Upper lobe of left lung (tissue), 4 donors: ENCODE measurements at regions not wholly inside any gene's neighbourhood (a gene's known extent, or its start where the extent isn't known, plus 50 kb on each side); places are given as distances from the start of the nearest gene placed in this dataset.
"Not testable (repeated sequence)": the region's sequence is repeated elsewhere in the genome, so short reads cannot be mapped to it uniquely, and the experiment has no call there.

Source experiments
- CTCF ChIP-seq, 6 experiments: fragments of 450-650 bp in 4 of 6; fragments of 200-600 bp in 2 of 6; sonication (generic) in 2 of 6; IDR thresholded peaks; one replicate each; pipeline ENCODE4 v1.5.1; 2016 to 2019; ENCODE audit warnings: antibody characterized with exemption in 6 of 6
- POLR2A ChIP-seq, 4 donors: fragments of 450-650 bp; IDR thresholded peaks; one replicate each; pipeline ENCODE4 v1.5.1; 2016 to 2017; ENCODE audit warnings: antibody characterized with exemption in 4 of 4, mild to moderate bottlenecking in 2 of 4

GRCh38 chr17:26735977-26736376, 557.9 kb upstream of the WSB1 start:
- TF ChIP-seq POLR2A, CTCF (IDR thresholded peaks at IDR 0.05): not testable (repeated sequence)
